Suprapubic skin (tissue), 4 donors: ENCODE measurements at regions not wholly inside any gene's neighbourhood (a gene's known extent, or its start where the extent isn't known, plus 50 kb on each side); places are given as distances from the start of the nearest gene placed in this dataset.

Experiments
- DNase-seq, 2 donors: peaks; one replicate each; pipeline ENCODE4 v3.0.0-alpha.2; 2019; ENCODE audit warnings: low spot score in 2 of 2
- H3K27ac ChIP-seq: fragments of 200-600 bp; sonication (generic); one replicate; pipeline ENCODE4 v1.5.1; 2019
- H3K27me3 ChIP-seq: fragments of 200-600 bp; sonication (generic); one replicate; pipeline ENCODE4 v1.5.1; 2019
- H3K36me3 ChIP-seq: fragments of 200-600 bp; sonication (generic); one replicate; pipeline ENCODE4 v1.5.1; 2019
- H3K4me1 ChIP-seq: fragments of 200-600 bp; sonication (generic); one replicate; pipeline ENCODE4 v1.5.1; 2019
- H3K4me3 ChIP-seq: fragments of 200-600 bp; sonication (generic); one replicate; pipeline ENCODE4 v1.5.1; 2019; ENCODE audit warnings: mild to moderate bottlenecking
- H3K9me3 ChIP-seq: fragments of 200-600 bp; sonication (generic); one replicate; pipeline ENCODE4 v1.5.1; 2019
- EP300 ChIP-seq: sonication (generic); formaldehyde crosslinking; IDR thresholded peaks from one replicate; pipeline ENCODE4 v1.6.1; 2017; ENCODE audit warnings: antibody characterized with exemption
- POLR2A ChIP-seq, 2 donors: fragments of 450-650 bp; IDR thresholded peaks; one replicate each; pipeline ENCODE4 v1.6.1; 2017; ENCODE audit warnings: antibody characterized with exemption in 2 of 2, mild to moderate bottlenecking in 2 of 2, moderate library complexity in 2 of 2
- POLR2AphosphoS5 ChIP-seq, 3 donors: sonication (generic); formaldehyde crosslinking; IDR thresholded peaks; one replicate each; pipeline ENCODE4 v1.6.1; 2017; ENCODE audit warnings: antibody characterized with exemption in 3 of 3
- WGBS: methylation state at CpG from one replicate; pipeline ENCODE4 v1.1.5; 2018; 5-methylcytosine and 5-hydroxymethylcytosine counted together
- TF ChIP-seq, protein P1 (sequence below), 2 donors: fragments of 200-600 bp in 1 of 2; fragments of 450-650 bp in 1 of 2; sonication (generic) in 1 of 2; IDR thresholded peaks; one replicate each; pipeline ENCODE4 v1.5.1; 2016 to 2019; ENCODE audit warnings: antibody characterized with exemption in 2 of 2, mild to moderate bottlenecking in 1 of 2, moderate library complexity in 1 of 2

- no peak for DNase-seq
- Histone ChIP-seq H3K27ac (no peak overlapping the region), H3K9me3 (no peaks in the 10 kb centered on the region), H3K4me1 (no peaks in the 10 kb centered on the region), H3K27me3 (no peaks in the 10 kb centered on the region), H3K36me3 (no peaks in the 10 kb centered on the region), H3K4me3 (no peak overlapping the region)
- 46% methylated on average over 7 of the region's 7 CpGs for WGBS
- TF ChIP-seq POLR2A (IDR thresholded peaks at IDR 0.05) (no peak), POLR2AphosphoS5 (IDR thresholded peaks at IDR 0.05) (no peak), EP300 (no peak)
- TF ChIP-seq, protein P1, sequence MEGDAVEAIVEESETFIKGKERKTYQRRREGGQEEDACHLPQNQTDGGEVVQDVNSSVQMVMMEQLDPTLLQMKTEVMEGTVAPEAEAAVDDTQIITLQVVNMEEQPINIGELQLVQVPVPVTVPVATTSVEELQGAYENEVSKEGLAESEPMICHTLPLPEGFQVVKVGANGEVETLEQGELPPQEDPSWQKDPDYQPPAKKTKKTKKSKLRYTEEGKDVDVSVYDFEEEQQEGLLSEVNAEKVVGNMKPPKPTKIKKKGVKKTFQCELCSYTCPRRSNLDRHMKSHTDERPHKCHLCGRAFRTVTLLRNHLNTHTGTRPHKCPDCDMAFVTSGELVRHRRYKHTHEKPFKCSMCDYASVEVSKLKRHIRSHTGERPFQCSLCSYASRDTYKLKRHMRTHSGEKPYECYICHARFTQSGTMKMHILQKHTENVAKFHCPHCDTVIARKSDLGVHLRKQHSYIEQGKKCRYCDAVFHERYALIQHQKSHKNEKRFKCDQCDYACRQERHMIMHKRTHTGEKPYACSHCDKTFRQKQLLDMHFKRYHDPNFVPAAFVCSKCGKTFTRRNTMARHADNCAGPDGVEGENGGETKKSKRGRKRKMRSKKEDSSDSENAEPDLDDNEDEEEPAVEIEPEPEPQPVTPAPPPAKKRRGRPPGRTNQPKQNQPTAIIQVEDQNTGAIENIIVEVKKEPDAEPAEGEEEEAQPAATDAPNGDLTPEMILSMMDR (IDR thresholded peaks at IDR 0.05): no peak
Observed at GRCh38 chr6:14751645-14752175, 494.2 kb upstream of the JARID2 start.

DNA sequence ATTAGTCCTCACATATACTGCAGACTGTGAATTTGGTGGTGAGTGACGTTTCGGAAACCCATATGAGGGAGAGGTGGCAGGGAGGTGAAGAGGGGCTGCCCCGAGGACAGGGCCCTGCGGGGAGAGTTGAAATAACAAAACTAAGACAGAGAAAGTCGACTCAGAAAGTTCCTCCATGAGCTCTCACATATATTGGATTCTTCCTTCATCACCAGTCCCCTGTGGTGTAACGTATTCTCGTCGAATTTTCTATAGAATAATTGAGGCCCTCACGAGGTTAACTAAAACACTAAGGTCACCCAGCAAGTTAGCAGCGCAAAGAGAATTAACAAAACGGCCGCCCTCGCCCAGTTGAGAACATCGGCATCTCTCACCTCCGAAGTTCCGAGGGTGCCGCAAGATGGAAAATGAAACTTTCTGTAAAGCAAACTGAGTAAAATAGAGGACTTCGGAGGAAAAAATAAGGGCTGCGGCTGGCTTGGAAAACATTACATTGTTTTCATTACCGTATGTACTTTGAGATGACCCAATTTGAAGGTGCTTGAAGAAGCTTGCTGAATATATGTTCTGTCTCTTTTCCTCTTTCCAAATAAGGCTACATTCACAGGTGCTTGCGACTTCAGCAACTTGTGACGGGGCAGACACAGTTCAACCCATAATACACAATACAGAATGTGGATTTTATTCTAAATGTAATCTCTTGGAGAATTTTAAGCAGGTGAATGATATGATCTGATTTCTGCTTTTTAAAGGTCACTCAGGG, 490.9 kb upstream of the JARID2 start:
- no peak for TF ChIP-seq POLR2A (IDR thresholded peaks at IDR 0.05)
- TF ChIP-seq, protein P1 (IDR thresholded peaks at IDR 0.05): no peak
- TF ChIP-seq POLR2AphosphoS5 (IDR thresholded peaks at IDR 0.05): no peak
- no peak for TF ChIP-seq EP300
- Histone ChIP-seq H3K27ac (no peak overlapping the region), H3K4me3 (no peak overlapping the region), H3K36me3 (no peaks in the 10 kb centered on the region), H3K9me3 (no peaks in the 10 kb centered on the region), H3K4me1 (peaks cover 6% of the 10 kb centered on the region), H3K27me3 (no peaks in the 10 kb centered on the region)
- 91% methylated on average over 22 of the region's 22 CpGs for WGBS
- no peak for DNase-seq

DNA sequence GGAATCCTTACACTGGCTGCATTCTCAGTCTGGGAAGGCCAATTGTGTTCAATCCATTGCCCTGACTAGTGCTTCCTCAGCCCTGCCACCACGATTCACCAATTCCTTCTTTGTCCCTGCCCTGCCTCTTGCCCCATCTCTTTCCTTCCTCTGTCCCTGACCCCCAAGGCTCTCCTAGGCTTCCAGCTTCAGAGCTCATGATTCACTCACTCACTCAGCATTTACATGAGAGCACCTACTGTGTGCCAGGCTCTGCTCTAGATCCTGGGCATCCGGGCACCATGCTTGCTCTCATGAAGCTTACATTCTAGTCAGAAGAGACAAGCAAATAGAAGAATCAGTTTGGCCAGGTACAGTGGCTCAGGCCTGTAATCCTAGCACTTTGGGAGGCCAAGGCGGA, 489.5 kb upstream of the JARID2 start:
- DNase-seq: no peak
- Histone ChIP-seq H3K9me3 (no peaks in the 10 kb centered on the region), H3K4me3 (no peak overlapping the region), H3K36me3 (no peaks in the 10 kb centered on the region), H3K27ac (no peak overlapping the region), H3K27me3 (no peaks in the 10 kb centered on the region), H3K4me1 (peaks cover 6% of the 10 kb centered on the region)
- WGBS: 93% methylated on average over 3 of the region's 3 CpGs
- TF ChIP-seq, protein P1 (IDR thresholded peaks at IDR 0.05): no peak
- no peak for TF ChIP-seq EP300
- no peak for TF ChIP-seq POLR2A (IDR thresholded peaks at IDR 0.05)
- TF ChIP-seq POLR2AphosphoS5 (IDR thresholded peaks at IDR 0.05): no peak

DNA sequence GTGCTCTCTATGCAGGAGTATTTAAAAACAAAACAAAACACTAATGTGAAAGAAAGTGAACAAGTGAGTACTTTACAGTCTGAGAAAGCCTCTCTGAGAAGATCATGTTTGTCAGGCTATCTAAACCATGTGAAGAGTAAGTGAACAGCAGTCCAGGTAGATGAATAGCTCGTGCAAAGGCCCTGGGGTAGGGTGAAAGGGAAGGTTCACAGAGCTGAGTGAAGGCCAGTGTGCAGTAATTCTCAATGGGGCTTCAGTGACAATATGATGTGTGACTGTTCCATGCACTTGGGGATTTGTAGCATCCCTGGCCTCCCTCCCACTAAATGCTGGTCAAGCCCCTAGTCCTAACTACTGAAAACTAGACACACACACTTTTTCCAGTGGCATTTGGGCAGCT, 488.9 kb upstream of the JARID2 start:
- peaks cover 6% of the 10 kb centered on the region for H3K4me1 ChIP-seq
- TF ChIP-seq POLR2A (IDR thresholded peaks at IDR 0.05) (no peak), POLR2AphosphoS5 (IDR thresholded peaks at IDR 0.05) (no peak), EP300 (no peak)
- no peak for DNase-seq
- no peaks in the 10 kb centered on the region for H3K9me3 ChIP-seq
- H3K36me3 ChIP-seq: no peaks in the 10 kb centered on the region
- no peak overlapping the region for H3K27ac ChIP-seq
- H3K27me3 ChIP-seq: no peaks in the 10 kb centered on the region
- H3K4me3 ChIP-seq: no peak overlapping the region
- WGBS: 92% methylated on average over 1 of the region's 1 CpG

GRCh38 chr6:14757418-14757817, 488.5 kb upstream of the JARID2 start:
- no peak for DNase-seq
- no peaks in the 10 kb centered on the region for H3K36me3 ChIP-seq
- WGBS: 90% methylated on average over 1 of the region's 1 CpG
- H3K27me3 ChIP-seq: no peaks in the 10 kb centered on the region
- no peaks in the 10 kb centered on the region for H3K9me3 ChIP-seq
- TF ChIP-seq, protein P1 (IDR thresholded peaks at IDR 0.05): no peak
- TF ChIP-seq POLR2A (IDR thresholded peaks at IDR 0.05) (no peak), POLR2AphosphoS5 (IDR thresholded peaks at IDR 0.05) (no peak), EP300 (no peak)
- H3K27ac ChIP-seq: no peak overlapping the region
- no peak overlapping the region for H3K4me3 ChIP-seq
- H3K4me1 ChIP-seq: peaks cover 6% of the 10 kb centered on the region
